ENCODE measurements at regions not wholly inside any gene's neighbourhood (a gene's known extent, or its start where the extent isn't known, plus 50 kb on each side); places are given as distances from the start of the nearest gene placed in this dataset.

GRCh38 chrX:148380650-148381561 lies 119.5 kb upstream of the AFF2 start:
- TF ChIP-seq CTCF (IDR thresholded peaks at IDR 0.05), result no peak
- TF ChIP-seq POLR2A (IDR thresholded peaks at IDR 0.05), result no peak
- TF ChIP-seq EP300 (IDR thresholded peaks at IDR 0.05), result no peak
